ENCODE measurements at regions not wholly inside any gene's neighbourhood (a gene's known extent, or its start where the extent isn't known, plus 50 kb on each side); places are given as distances from the start of the nearest gene placed in this dataset.

DNA sequence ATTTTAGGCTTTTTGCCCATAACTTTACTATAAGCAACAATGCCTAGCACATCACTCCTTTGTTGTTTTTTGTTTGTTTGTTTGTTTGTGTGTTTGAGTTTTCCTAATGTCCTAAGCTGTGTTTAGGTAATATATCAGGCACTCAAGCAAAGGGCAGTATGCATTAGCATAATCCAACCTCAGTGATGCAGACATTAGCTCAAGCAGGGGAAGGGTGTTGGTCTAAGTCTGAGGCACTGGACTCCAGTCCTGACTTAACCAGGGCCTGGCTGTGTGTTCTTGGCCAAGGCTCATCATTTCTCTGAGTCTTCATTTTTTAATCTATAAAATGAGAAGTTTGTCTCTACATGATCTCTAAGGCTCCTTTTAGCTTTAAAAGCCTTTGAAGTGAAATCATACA, 65.9 kb upstream of the RFC3 start:
- TF ChIP-seq EZH2 (IDR thresholded peaks at IDR 0.05; ENCODE audit: borderline replicate concordance, low read depth, low read length, poor library complexity, severe bottlenecking) (no peak), CTCF (conservative IDR thresholded peaks at IDR 0.05; ENCODE audit: low read depth, low read length) (no peak)
